Endodermal cell (in vitro differentiated cells): ENCODE measurements at regions not wholly inside any gene's neighbourhood (a gene's known extent, or its start where the extent isn't known, plus 50 kb on each side); places are given as distances from the start of the nearest gene placed in this dataset.

Experiments used
- DNase-seq: peaks from one replicate; pipeline ENCODE4 v3.0.0-alpha.2; 2017
- H3K27ac ChIP-seq: 2 replicates; pipeline ENCODE4 v1.5.1; 2013; ENCODE audit warnings: mild to moderate bottlenecking, low read depth, low read length, moderate library complexity
- H3K27me3 ChIP-seq: 2 replicates; pipeline ENCODE4 v1.6.1; 2013; ENCODE audit warnings: mild to moderate bottlenecking, low read length, moderate library complexity; ENCODE audit not compliant: insufficient read depth, control insufficient read depth, poor library complexity, severe bottlenecking
- H3K36me3 ChIP-seq: 2 replicates; pipeline ENCODE4 v1.7.0; 2013; ENCODE audit warnings: mild to moderate bottlenecking, low read length, moderate library complexity; ENCODE audit not compliant: control insufficient read depth, insufficient read depth
- H3K4me1 ChIP-seq: one replicate; pipeline ENCODE4 v1.7.0; 2013; ENCODE audit warnings: low read length; ENCODE audit not compliant: control insufficient read depth, insufficient read depth
- H3K4me3 ChIP-seq: 2 replicates; pipeline ENCODE4 v1.5.1; 2013; ENCODE audit warnings: mild to moderate bottlenecking, low read length, moderate library complexity
- H3K9ac ChIP-seq: 2 replicates; pipeline ENCODE4 v1.6.1; 2013; ENCODE audit warnings: mild to moderate bottlenecking, low read length, moderate library complexity; ENCODE audit not compliant: poor library complexity, severe bottlenecking; ENCODE audit errors: extremely low read depth
- H3K9me3 ChIP-seq: 2 replicates; pipeline ENCODE4 v1.6.1; 2013; ENCODE audit warnings: mild to moderate bottlenecking, low read length, moderate library complexity; ENCODE audit not compliant: control insufficient read depth
- H3K27ac Mint-ChIP-seq: 2 replicates; pipeline ENCODE4 v1.8.0; 2020; ENCODE audit warnings: mixed read lengths
- H3K27me3 Mint-ChIP-seq: 2 replicates; pipeline ENCODE4 v1.8.0; 2021; ENCODE audit warnings: mild to moderate bottlenecking, mixed read lengths; ENCODE audit not compliant: insufficient read depth
- H3K36me3 Mint-ChIP-seq: 2 replicates; pipeline ENCODE4 v1.8.0; 2020; ENCODE audit warnings: low read depth, mixed read lengths
- H3K4me1 Mint-ChIP-seq: 2 replicates; pipeline ENCODE4 v1.8.0; 2020; ENCODE audit warnings: mixed read lengths
- H3K4me3 Mint-ChIP-seq: 2 replicates; pipeline ENCODE4 v1.8.0; 2020; ENCODE audit warnings: mild to moderate bottlenecking, moderate library complexity, mixed read lengths
- H3K9me3 Mint-ChIP-seq: 2 replicates; pipeline ENCODE4 v1.8.0; 2020; ENCODE audit warnings: mild to moderate bottlenecking, mixed read lengths
- WGBS, 2 experiments: methylation state at CpG; one replicate each; pipeline versions ENCODE4 v1.1.5 to v1.1.7; 2013; ENCODE audit warnings: missing lambda C conversion rate in 2 of 2, mixed read lengths in 1 of 2; ENCODE audit not compliant: insufficient coverage in 1 of 2, insufficient read length in 1 of 2; 5-methylcytosine and 5-hydroxymethylcytosine counted together
- TF ChIP-seq, protein P1 (sequence below): fragments of 200-600 bp; sonication (generic); conservative IDR thresholded peaks from 2 replicates; pipeline ENCODE4 v1.5.0; 2021; ENCODE audit warnings: antibody characterized with exemption, mild to moderate bottlenecking

DNA sequence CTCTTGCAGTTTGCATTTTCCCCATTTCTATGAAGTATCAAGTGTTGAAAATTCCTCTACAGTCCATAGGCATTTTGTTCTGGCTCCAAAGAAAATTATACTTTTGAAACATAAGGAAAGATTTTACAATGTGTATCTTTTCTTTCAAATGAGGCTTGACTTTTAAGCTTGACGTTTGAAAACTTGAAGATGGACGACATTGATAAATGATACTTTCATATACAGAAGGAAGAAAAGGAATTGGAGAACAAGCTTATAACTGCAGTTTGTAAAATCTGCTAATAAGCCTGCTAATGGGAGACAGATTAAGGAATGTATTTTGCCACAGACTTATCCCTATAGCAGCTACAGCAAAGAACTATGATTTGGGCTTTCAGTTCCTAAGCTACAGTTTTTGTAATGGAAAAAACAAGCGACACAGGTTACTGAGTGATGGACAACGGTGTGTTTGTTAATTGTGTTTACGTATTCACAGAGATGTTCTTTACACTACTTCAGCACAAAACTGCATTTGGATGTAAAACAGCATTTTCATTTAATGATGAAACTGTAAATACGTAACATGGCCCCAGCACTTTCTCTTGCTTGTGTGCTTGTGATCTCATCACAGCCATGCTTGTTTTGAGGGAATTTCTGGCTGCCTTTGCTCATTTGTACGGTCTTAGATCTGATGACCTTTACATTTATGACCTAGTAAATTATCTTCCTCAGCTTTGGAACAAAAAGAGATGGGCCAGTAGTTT, 83.2 kb upstream of the FAT1 start:
- DNase-seq, result no peak
- 78 to 87% methylated on average over 5 to 7 of the region's 7 CpGs for WGBS, 2 experiments
- H3K36me3 Mint-ChIP-seq, result no peaks in the 10 kb centered on the region

DNA sequence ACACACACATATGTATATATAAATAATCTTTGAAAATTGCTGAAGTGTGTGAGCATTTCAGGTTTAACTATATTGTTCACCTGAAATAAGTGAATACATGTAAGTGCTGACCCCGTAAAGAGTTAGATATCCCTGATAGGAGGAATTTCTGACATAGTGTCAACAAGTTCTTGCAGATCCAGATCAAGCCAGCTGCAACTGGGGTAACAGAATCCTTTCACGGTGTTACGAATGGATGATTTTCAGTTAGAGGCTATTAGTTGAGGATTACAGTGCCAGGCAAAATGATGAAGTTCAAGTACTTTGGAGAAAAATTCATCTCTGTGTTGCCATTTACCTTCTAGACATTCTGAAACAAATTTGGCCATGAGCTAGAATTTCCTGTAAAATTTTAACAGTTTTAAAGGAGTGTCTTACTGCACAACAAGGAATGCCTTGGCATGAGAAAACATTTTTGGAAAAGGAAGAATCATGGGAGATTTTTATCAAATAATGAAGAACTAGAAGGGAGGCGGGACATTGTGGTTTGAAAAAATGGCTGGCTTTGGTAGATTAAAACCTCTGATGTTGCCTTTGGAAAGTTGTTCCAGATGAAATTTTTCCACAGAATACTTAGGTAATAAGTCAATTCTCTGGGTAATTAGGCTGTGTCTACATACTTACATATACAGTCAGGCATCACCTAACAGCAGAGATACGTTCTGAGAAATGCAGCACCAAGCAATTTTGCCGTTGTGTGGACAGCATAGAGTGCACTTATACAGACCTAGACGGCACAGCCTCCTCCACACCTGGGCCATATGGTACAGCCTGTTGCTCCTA, 84.4 kb upstream of the FAT1 start:
- Histone ChIP-seq H3K9ac (no peak overlapping the region), H3K4me1 (no peaks in the 10 kb centered on the region), H3K27me3 (no peaks in the 10 kb centered on the region), H3K36me3 (no peaks in the 10 kb centered on the region), H3K9me3 (no peaks in the 10 kb centered on the region), H3K4me3 (no peak overlapping the region), H3K27ac (no peak overlapping the region)
- no peaks in the 10 kb centered on the region for H3K27me3 Mint-ChIP-seq
- H3K4me3 Mint-ChIP-seq, result no peak overlapping the region
- TF ChIP-seq, protein P1, sequence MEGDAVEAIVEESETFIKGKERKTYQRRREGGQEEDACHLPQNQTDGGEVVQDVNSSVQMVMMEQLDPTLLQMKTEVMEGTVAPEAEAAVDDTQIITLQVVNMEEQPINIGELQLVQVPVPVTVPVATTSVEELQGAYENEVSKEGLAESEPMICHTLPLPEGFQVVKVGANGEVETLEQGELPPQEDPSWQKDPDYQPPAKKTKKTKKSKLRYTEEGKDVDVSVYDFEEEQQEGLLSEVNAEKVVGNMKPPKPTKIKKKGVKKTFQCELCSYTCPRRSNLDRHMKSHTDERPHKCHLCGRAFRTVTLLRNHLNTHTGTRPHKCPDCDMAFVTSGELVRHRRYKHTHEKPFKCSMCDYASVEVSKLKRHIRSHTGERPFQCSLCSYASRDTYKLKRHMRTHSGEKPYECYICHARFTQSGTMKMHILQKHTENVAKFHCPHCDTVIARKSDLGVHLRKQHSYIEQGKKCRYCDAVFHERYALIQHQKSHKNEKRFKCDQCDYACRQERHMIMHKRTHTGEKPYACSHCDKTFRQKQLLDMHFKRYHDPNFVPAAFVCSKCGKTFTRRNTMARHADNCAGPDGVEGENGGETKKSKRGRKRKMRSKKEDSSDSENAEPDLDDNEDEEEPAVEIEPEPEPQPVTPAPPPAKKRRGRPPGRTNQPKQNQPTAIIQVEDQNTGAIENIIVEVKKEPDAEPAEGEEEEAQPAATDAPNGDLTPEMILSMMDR, result no peak
- H3K9me3 Mint-ChIP-seq, result peaks cover 6% of the 10 kb centered on the region
- 93 to 98% methylated on average over 4 to 7 of the region's 7 CpGs for WGBS, 2 experiments
- no peak overlapping the region for H3K27ac Mint-ChIP-seq
- H3K36me3 Mint-ChIP-seq, result no peaks in the 10 kb centered on the region
- no peak for DNase-seq
- H3K4me1 Mint-ChIP-seq, result peaks cover 5% of the 10 kb centered on the region

More for the DNA sequence above, 83.2 kb upstream of the FAT1 start:
- no peaks in the 10 kb centered on the region for H3K9me3 ChIP-seq
- peaks cover 2% of the 10 kb centered on the region for H3K9me3 Mint-ChIP-seq
- H3K4me3 ChIP-seq, result no peak overlapping the region
- no peak overlapping the region for H3K27ac Mint-ChIP-seq
- no peak overlapping the region for H3K27ac ChIP-seq
- no peaks in the 10 kb centered on the region for H3K27me3 Mint-ChIP-seq
- no peak overlapping the region for H3K4me3 Mint-ChIP-seq
- H3K27me3 ChIP-seq, result no peaks in the 10 kb centered on the region
- H3K4me1 Mint-ChIP-seq, result peaks cover 5% of the 10 kb centered on the region
- no peaks in the 10 kb centered on the region for H3K36me3 ChIP-seq
- H3K4me1 ChIP-seq, result no peaks in the 10 kb centered on the region
- TF ChIP-seq, protein P1, result no peak
- no peak overlapping the region for H3K9ac ChIP-seq

DNA sequence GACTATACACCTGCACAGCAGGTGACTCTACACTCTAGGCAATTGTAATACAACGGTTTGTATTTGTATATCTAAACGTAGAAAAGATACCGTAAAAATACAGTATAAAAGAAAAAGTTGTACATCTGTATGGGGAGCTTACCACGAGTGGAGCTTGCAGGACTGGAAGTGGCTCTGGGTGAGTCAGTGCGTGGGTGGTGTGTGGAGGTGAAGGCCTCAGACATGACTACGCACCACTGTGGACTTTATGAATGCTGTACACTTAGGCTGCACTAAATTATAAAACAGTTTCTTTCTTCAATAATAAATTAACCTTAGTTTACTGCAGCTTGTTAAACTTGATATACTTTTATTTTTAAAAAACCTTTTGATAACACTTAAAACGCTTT, 85.0 kb upstream of the FAT1 start:
- H3K4me1 ChIP-seq, result no peaks in the 10 kb centered on the region
- no peak overlapping the region for H3K4me3 ChIP-seq
- no peaks in the 10 kb centered on the region for H3K36me3 Mint-ChIP-seq
- H3K27ac ChIP-seq, result no peak overlapping the region
- H3K9me3 ChIP-seq, result no peaks in the 10 kb centered on the region
- no peak overlapping the region for H3K4me3 Mint-ChIP-seq
- H3K9ac ChIP-seq, result no peak overlapping the region
- H3K27ac Mint-ChIP-seq, result no peak overlapping the region
- TF ChIP-seq, protein P1, result no peak
- no peaks in the 10 kb centered on the region for H3K27me3 ChIP-seq
- H3K4me1 Mint-ChIP-seq, result peaks cover 5% of the 10 kb centered on the region
- H3K9me3 Mint-ChIP-seq, result peaks cover 6% of the 10 kb centered on the region
- 90 to 96% methylated on average over 4 to 7 of the region's 7 CpGs for WGBS, 2 experiments
- H3K27me3 Mint-ChIP-seq, result no peaks in the 10 kb centered on the region
- DNase-seq, result no peak
- no peaks in the 10 kb centered on the region for H3K36me3 ChIP-seq
